ENCODE measurements at regions not wholly inside any gene's neighbourhood (a gene's known extent, or its start where the extent isn't known, plus 50 kb on each side); places are given as distances from the start of the nearest gene placed in this dataset.

DNA sequence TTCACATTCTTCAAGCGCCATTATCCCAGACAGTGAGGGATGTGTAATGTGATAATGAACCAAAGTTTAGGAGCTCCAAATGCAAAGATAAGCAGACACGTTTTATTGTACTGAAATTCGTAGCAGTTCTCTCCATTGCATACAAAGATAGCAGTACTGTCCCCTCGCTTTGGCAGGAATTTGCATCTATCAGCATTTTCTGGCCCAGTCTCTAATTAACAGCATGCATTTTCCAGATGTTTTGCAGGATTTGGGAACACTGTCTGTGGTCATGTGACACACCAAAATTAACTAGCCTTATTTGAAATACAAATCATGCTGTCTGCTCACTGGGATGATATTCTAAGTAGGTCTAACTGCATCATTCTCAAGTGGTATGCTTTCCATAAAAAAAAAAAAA is 235.9 kb upstream of the TRPM3 start:
- TF ChIP-seq, protein P1, sequence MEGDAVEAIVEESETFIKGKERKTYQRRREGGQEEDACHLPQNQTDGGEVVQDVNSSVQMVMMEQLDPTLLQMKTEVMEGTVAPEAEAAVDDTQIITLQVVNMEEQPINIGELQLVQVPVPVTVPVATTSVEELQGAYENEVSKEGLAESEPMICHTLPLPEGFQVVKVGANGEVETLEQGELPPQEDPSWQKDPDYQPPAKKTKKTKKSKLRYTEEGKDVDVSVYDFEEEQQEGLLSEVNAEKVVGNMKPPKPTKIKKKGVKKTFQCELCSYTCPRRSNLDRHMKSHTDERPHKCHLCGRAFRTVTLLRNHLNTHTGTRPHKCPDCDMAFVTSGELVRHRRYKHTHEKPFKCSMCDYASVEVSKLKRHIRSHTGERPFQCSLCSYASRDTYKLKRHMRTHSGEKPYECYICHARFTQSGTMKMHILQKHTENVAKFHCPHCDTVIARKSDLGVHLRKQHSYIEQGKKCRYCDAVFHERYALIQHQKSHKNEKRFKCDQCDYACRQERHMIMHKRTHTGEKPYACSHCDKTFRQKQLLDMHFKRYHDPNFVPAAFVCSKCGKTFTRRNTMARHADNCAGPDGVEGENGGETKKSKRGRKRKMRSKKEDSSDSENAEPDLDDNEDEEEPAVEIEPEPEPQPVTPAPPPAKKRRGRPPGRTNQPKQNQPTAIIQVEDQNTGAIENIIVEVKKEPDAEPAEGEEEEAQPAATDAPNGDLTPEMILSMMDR (IDR thresholded peaks at IDR 0.05): no peak
- TF ChIP-seq EP300 (IDR thresholded peaks at IDR 0.05): no peak

All from suprapubic skin (tissue), 3 donors.